Left renal pelvis (tissue), 4 donors: ENCODE measurements at regions not wholly inside any gene's neighbourhood (a gene's known extent, or its start where the extent isn't known, plus 50 kb on each side); places are given as distances from the start of the nearest gene placed in this dataset.

ENCODE experiments used
- DNase-seq, 4 donors: peaks; one replicate each; pipeline ENCODE4 v3.0.0-alpha.2; 2013; ENCODE audit warnings: low read depth in 4 of 4, low spot score in 3 of 4

- no peak for DNase-seq
These were observed 156.1 kb downstream of the NXNL2 start for GRCh38 chr9:88691091-88691490.

- no peak for DNase-seq
These were observed 156.8 kb downstream of the NXNL2 start for GRCh38 chr9:88691811-88692210.

GRCh38 chr9:88692827-88693226 lies 157.8 kb downstream of the NXNL2 start:
- no peak for DNase-seq

- DNase-seq, result no peak
These were observed 159.6 kb downstream of the NXNL2 start for GRCh38 chr9:88694625-88695024.

- no peak for DNase-seq
These were observed 161.5 kb downstream of the NXNL2 start for GRCh38 chr9:88696501-88696900.

- no peak for DNase-seq
These were observed 162.9 kb downstream of the NXNL2 start for GRCh38 chr9:88697764-88698432.

GRCh38 chr9:88702985-88703384 lies 168.0 kb downstream of the NXNL2 start:
- no peak for DNase-seq

- peak in 2 of 4 donors; percentile 39 to 56 for DNase-seq
These were observed 171.5 kb downstream of the NXNL2 start for GRCh38 chr9:88706193-88707113.

GRCh38 chr9:88710449-88710848 lies 175.5 kb downstream of the NXNL2 start:
- DNase-seq, result no peak

GRCh38 chr9:88711719-88712118 lies 176.7 kb downstream of the NXNL2 start:
- no peak for DNase-seq

GRCh38 chr9:88712484-88712883 lies 177.5 kb downstream of the NXNL2 start:
- no peak for DNase-seq

- DNase-seq, result no peak
These were observed 178.0 kb downstream of the NXNL2 start for GRCh38 chr9:88713010-88713409.

- DNase-seq, result no peak
These were observed 181.8 kb downstream of the NXNL2 start for GRCh38 chr9:88716596-88717290.

- DNase-seq, result no peak
These were observed 186.0 kb downstream of the NXNL2 start for GRCh38 chr9:88721025-88721424.

GRCh38 chr9:88721495-88722279 lies 186.7 kb downstream of the NXNL2 start:
- no peak for DNase-seq

- DNase-seq, result no peak
These were observed 187.8 kb downstream of the NXNL2 start for GRCh38 chr9:88722753-88723152.

- no peak for DNase-seq
These were observed 188.8 kb downstream of the NXNL2 start for GRCh38 chr9:88723751-88724150.

GRCh38 chr9:88724331-88724730 lies 189.4 kb downstream of the NXNL2 start:
- no peak for DNase-seq

- no peak for DNase-seq
These were observed 190.5 kb downstream of the NXNL2 start for GRCh38 chr9:88725300-88726019.

- no peak for DNase-seq
These were observed 191.8 kb downstream of the NXNL2 start for GRCh38 chr9:88726803-88727202.
